Breast epithelium (tissue), 4 donors: ENCODE measurements at regions not wholly inside any gene's neighbourhood (a gene's known extent, or its start where the extent isn't known, plus 50 kb on each side); places are given as distances from the start of the nearest gene placed in this dataset.

Experiments
- DNase-seq, 2 donors: peaks; one replicate each; pipeline ENCODE4 v3.0.0-alpha.2; 2019; ENCODE audit warnings: low spot score in 2 of 2
- H3K27ac ChIP-seq, 2 donors: fragments of 200-600 bp; sonication (generic) in 1 of 2; one replicate each; pipeline ENCODE4 v1.5.1; 2016 to 2019; ENCODE audit warnings: mild to moderate bottlenecking in 1 of 2
- H3K27me3 ChIP-seq, 2 donors: fragments of 200-600 bp; sonication (generic) in 1 of 2; one replicate each; pipeline versions ENCODE4 v1.5.1 to v1.6.0; 2017 to 2019; ENCODE audit warnings: control low read depth in 1 of 2, mild to moderate bottlenecking in 1 of 2
- H3K36me3 ChIP-seq: fragments of 200-600 bp; one replicate; pipeline ENCODE4 v1.5.1; 2019
- H3K4me1 ChIP-seq, 2 donors: fragments of 200-600 bp; sonication (generic); one replicate each; pipeline ENCODE4 v1.5.1; 2016 to 2019; ENCODE audit warnings: control low read depth in 1 of 2
- H3K4me3 ChIP-seq, 3 donors: fragments of 200-600 bp; sonication (generic); 1 replicate in 2 of 3; 2 replicates in 1 of 3; pipeline ENCODE4 v1.5.1; 2016 to 2019; ENCODE audit warnings: mild to moderate bottlenecking in 3 of 3, moderate library complexity in 2 of 3
- H3K9me3 ChIP-seq, 2 donors: fragments of 200-600 bp; sonication (generic) in 1 of 2; one replicate each; pipeline ENCODE4 v1.5.1; 2016 to 2019; ENCODE audit warnings: control low read depth in 1 of 2
- POLR2A ChIP-seq: fragments of 450-650 bp; IDR thresholded peaks from one replicate; pipeline ENCODE4 v1.6.1; 2016; ENCODE audit warnings: antibody characterized with exemption, mild to moderate bottlenecking, moderate library complexity
- POLR2AphosphoS5 ChIP-seq, 3 donors: sonication (generic); formaldehyde crosslinking; IDR thresholded peaks; one replicate each; pipeline ENCODE4 v1.6.1; 2017; ENCODE audit warnings: antibody characterized with exemption in 3 of 3
- intact Hi-C: fragments of 100-400 bp; cut with DNase I; formaldehyde crosslinking; loops from one replicate; pipeline ENCODE4 v1.15.1; 2023; ENCODE audit warnings: low total_unique reads
- TF ChIP-seq, protein P1 (sequence below), 3 donors: fragments of 450-650 bp; IDR thresholded peaks; one replicate each; pipeline ENCODE4 v1.5.1; 2016 to 2017; ENCODE audit warnings: antibody characterized with exemption in 3 of 3, mild to moderate bottlenecking in 3 of 3, moderate library complexity in 3 of 3

- Histone ChIP-seq H3K36me3 (no peaks in the 10 kb centered on the region), H3K4me3 (no peak overlapping the region), H3K9me3 (peaks cover 0 to under 1% of the 10 kb centered on the region in 2 donors), H3K27ac (no peak overlapping the region), H3K4me1 (no peaks in the 10 kb centered on the region), H3K27me3 (no peaks in the 10 kb centered on the region)
- intact Hi-C loops: no loop called here
- no peak for DNase-seq
- TF ChIP-seq, protein P1, sequence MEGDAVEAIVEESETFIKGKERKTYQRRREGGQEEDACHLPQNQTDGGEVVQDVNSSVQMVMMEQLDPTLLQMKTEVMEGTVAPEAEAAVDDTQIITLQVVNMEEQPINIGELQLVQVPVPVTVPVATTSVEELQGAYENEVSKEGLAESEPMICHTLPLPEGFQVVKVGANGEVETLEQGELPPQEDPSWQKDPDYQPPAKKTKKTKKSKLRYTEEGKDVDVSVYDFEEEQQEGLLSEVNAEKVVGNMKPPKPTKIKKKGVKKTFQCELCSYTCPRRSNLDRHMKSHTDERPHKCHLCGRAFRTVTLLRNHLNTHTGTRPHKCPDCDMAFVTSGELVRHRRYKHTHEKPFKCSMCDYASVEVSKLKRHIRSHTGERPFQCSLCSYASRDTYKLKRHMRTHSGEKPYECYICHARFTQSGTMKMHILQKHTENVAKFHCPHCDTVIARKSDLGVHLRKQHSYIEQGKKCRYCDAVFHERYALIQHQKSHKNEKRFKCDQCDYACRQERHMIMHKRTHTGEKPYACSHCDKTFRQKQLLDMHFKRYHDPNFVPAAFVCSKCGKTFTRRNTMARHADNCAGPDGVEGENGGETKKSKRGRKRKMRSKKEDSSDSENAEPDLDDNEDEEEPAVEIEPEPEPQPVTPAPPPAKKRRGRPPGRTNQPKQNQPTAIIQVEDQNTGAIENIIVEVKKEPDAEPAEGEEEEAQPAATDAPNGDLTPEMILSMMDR (IDR thresholded peaks at IDR 0.05): no peak
- TF ChIP-seq POLR2A (no peak), POLR2AphosphoS5 (IDR thresholded peaks at IDR 0.05) (no peak)
Observed at GRCh38 chr13:81540777-81541176, 1199.9 kb upstream of the SPRY2 start.

- no peak for DNase-seq
- no peaks in the 10 kb centered on the region for H3K36me3 ChIP-seq
- H3K4me3 ChIP-seq: no peak overlapping the region
- no peaks in the 10 kb centered on the region for H3K27me3 ChIP-seq
- TF ChIP-seq POLR2AphosphoS5 (IDR thresholded peaks at IDR 0.05) (no peak), POLR2A (no peak)
- TF ChIP-seq, protein P1 (IDR thresholded peaks at IDR 0.05): no peak
- intact Hi-C loops: no loop called here
- no peaks in the 10 kb centered on the region for H3K9me3 ChIP-seq
- H3K27ac ChIP-seq: no peak overlapping the region
- H3K4me1 ChIP-seq: no peaks in the 10 kb centered on the region
Observed at GRCh38 chr13:81539643-81540150, 1198.8 kb upstream of the SPRY2 start.

DNA sequence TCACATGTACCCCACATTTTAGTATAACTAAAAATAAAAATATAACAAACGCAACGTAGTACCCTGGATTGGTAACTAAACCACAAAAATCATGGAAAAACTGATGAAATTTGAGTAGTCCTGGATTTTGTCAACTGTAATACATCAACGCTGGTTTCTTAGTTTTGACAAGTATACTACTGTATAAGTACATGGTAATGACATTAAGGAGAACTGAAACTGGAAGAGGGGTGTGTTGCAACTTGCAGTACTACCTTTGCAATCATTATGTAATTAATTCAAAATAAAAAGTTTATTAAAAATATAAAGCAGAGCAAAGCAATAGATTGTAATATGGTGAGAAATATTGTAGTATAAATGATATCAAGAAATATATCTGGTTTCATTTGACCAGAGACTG, 1158.0 kb upstream of the SPRY2 start:
- no peak overlapping the region for H3K27ac ChIP-seq
- intact Hi-C loops: no loop called here
- no peak for DNase-seq
- TF ChIP-seq, protein P1 (IDR thresholded peaks at IDR 0.05): no peak
- no peak for TF ChIP-seq POLR2A
- no peak for TF ChIP-seq POLR2AphosphoS5 (IDR thresholded peaks at IDR 0.05)
- H3K27me3 ChIP-seq: no peaks in the 10 kb centered on the region
- H3K9me3 ChIP-seq: no peaks in the 10 kb centered on the region
- H3K4me1 ChIP-seq: no peaks in the 10 kb centered on the region
- H3K36me3 ChIP-seq: no peaks in the 10 kb centered on the region
- H3K4me3 ChIP-seq: no peak overlapping the region

GRCh38 chr13:81493144-81493543, 1152.2 kb upstream of the SPRY2 start:
- H3K27ac ChIP-seq: no peak overlapping the region

DNA sequence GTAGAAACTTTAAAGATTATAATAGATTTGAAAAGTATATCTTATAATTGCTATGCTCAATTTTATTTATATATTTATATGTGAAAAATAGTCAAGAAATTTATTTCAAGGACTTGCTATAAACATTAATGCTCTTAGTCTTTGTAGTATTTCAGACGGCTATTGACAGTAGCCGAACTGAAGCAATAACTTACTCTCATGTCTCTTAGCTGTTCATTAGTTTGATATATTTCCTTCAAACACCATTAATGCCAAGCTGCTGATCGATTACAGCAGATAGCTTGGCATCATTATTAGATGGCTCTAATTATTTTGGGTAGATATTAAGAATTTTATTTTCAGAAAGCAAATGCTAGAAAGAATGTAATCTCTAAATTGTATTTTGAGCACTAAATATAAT, 1151.5 kb upstream of the SPRY2 start:
- Histone ChIP-seq H3K9me3 (no peaks in the 10 kb centered on the region), H3K4me3 (no peak overlapping the region), H3K27me3 (no peaks in the 10 kb centered on the region), H3K36me3 (no peaks in the 10 kb centered on the region), H3K27ac (no peak overlapping the region), H3K4me1 (no peaks in the 10 kb centered on the region)
- intact Hi-C loops: no loop called here
- DNase-seq: no peak
- TF ChIP-seq POLR2A (no peak), POLR2AphosphoS5 (IDR thresholded peaks at IDR 0.05) (no peak)
- TF ChIP-seq, protein P1 (IDR thresholded peaks at IDR 0.05): no peak

More at GRCh38 chr13:81493144-81493543, 1152.2 kb upstream of the SPRY2 start:
- Histone ChIP-seq H3K4me1 (no peaks in the 10 kb centered on the region), H3K27me3 (no peaks in the 10 kb centered on the region), H3K36me3 (no peaks in the 10 kb centered on the region), H3K9me3 (no peaks in the 10 kb centered on the region), H3K4me3 (no peak overlapping the region)
- no peak for DNase-seq
- intact Hi-C loops: no loop called here
- TF ChIP-seq POLR2A (no peak), POLR2AphosphoS5 (IDR thresholded peaks at IDR 0.05) (no peak)
- TF ChIP-seq, protein P1 (IDR thresholded peaks at IDR 0.05): no peak
